Stomach (tissue), 8 donors: ENCODE measurements at regions not wholly inside any gene's neighbourhood (a gene's known extent, or its start where the extent isn't known, plus 50 kb on each side); places are given as distances from the start of the nearest gene placed in this dataset.
"Not testable (repeated sequence)": the region's sequence is repeated elsewhere in the genome, so short reads cannot be mapped to it uniquely, and the experiment has no call there.

Experiments
- DNase-seq, 2 donors: peaks; one replicate each; pipeline versions ENCODE4 v3.0.0 to v3.0.0-alpha.2; 2013 to 2019
- H3K27ac ChIP-seq, 5 donors: fragments of 200-600 bp in 4 of 5; sonication (generic) in 4 of 5; one replicate each; pipeline ENCODE4 v1.5.1; 2013 to 2019; ENCODE audit warnings: mild to moderate bottlenecking in 1 of 5, moderate library complexity in 1 of 5
- H3K27me3 ChIP-seq, 3 donors: fragments of 200-600 bp; sonication (generic); one replicate each; pipeline ENCODE4 v1.5.1; 2017 to 2019; ENCODE audit warnings: mixed run types in 1 of 3
- H3K36me3 ChIP-seq, 4 donors: fragments of 200-600 bp; sonication (generic); 1 replicate in 3 of 4; 2 replicates in 1 of 4; pipeline ENCODE4 v1.5.1; 2016 to 2019
- H3K4me1 ChIP-seq, 4 donors: fragments of 200-600 bp; sonication (generic); one replicate each; pipeline ENCODE4 v1.5.1; 2016 to 2019
- H3K4me3 ChIP-seq, 4 donors: fragments of 200-600 bp; sonication (generic) in 3 of 4; one replicate each; pipeline ENCODE4 v1.5.1; 2016 to 2019; ENCODE audit warnings: mild to moderate bottlenecking in 1 of 4
- H3K9me3 ChIP-seq, 4 donors: fragments of 200-600 bp; sonication (generic); one replicate each; pipeline ENCODE4 v1.5.1; 2016 to 2019
- EP300 ChIP-seq: sonication (generic); formaldehyde crosslinking; IDR thresholded peaks from one replicate; pipeline ENCODE4 v1.6.1; 2017; ENCODE audit warnings: antibody characterized with exemption
- POLR2A ChIP-seq, 4 donors: fragments of 450-650 bp; IDR thresholded peaks; one replicate each; pipeline ENCODE4 v1.6.1; 2016; ENCODE audit warnings: antibody characterized with exemption in 4 of 4, control low read depth in 2 of 4, mild to moderate bottlenecking in 1 of 4, moderate library complexity in 1 of 4
- POLR2AphosphoS5 ChIP-seq, 3 donors: sonication (generic); formaldehyde crosslinking; IDR thresholded peaks; one replicate each; pipeline ENCODE4 v1.6.1; 2016; ENCODE audit warnings: antibody characterized with exemption in 3 of 3
- WGBS, 5 donors: extraction: QIAGEN DNeasy Blood & Tissue Kit in 3 of 5; methylation state at CpG; one replicate each; pipeline versions ENCODE4 v1.1.5 to v1.1.7; 2013 to 2018; 5-methylcytosine and 5-hydroxymethylcytosine counted together
- intact Hi-C: fragments of 100-400 bp; cut with DNase I; formaldehyde crosslinking; loops from one replicate; pipeline ENCODE4 v1.15.1; 2023; ENCODE audit warnings: low total_unique reads
- TF ChIP-seq, protein P1 (sequence below), 7 experiments: fragments of 450-650 bp in 4 of 7; fragments of 200-600 bp in 3 of 7; sonication (generic) in 3 of 7; IDR thresholded peaks; one replicate each; pipeline ENCODE4 v1.5.1; 2016 to 2019; ENCODE audit warnings: antibody characterized with exemption in 7 of 7, control low read depth in 2 of 7, mild to moderate bottlenecking in 1 of 7
- donor health status: healthy with polysubstance abuse.
- donor health status: Bipolar disorder and iron deficiency.
- donor health status: healthy.

DNA sequence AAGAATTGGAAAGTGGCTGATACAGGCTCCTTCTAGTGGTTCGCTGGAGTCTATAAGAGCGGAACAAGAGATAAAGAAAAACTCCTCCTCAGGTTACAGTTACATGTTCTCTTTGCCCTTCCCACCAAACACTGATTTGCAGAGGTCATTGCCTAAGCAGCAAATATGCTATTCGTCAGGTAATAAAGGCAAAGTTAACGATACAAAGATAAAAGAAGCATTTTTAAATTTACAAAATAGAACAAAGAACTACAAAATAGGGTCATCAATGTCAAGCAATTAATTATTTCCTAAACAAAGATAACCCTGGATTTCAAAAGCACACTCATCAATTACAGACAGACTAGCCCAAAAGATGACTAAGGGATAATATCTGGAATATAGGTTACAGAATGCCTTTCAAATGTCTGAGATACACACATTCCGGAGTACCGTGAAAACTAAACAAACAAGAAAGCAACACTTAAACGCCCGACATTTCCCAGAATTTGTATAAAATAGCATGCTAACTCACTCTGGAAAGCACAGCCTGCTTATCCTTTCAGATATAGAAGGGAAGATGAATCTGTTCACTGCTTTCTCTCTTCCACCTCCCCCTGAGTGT, 186.4 kb downstream of the MREG start:
- H3K9me3 ChIP-seq, result no peaks in the 10 kb centered on the region
- H3K27me3 ChIP-seq, result no peaks in the 10 kb centered on the region
- no peak overlapping the region for H3K4me3 ChIP-seq
- peaks cover 0 to 31% (median 11%) of the 10 kb centered on the region in 4 donors for H3K4me1 ChIP-seq
- TF ChIP-seq, protein P1, sequence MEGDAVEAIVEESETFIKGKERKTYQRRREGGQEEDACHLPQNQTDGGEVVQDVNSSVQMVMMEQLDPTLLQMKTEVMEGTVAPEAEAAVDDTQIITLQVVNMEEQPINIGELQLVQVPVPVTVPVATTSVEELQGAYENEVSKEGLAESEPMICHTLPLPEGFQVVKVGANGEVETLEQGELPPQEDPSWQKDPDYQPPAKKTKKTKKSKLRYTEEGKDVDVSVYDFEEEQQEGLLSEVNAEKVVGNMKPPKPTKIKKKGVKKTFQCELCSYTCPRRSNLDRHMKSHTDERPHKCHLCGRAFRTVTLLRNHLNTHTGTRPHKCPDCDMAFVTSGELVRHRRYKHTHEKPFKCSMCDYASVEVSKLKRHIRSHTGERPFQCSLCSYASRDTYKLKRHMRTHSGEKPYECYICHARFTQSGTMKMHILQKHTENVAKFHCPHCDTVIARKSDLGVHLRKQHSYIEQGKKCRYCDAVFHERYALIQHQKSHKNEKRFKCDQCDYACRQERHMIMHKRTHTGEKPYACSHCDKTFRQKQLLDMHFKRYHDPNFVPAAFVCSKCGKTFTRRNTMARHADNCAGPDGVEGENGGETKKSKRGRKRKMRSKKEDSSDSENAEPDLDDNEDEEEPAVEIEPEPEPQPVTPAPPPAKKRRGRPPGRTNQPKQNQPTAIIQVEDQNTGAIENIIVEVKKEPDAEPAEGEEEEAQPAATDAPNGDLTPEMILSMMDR (IDR thresholded peaks at IDR 0.05), result no peak
- TF ChIP-seq POLR2A (IDR thresholded peaks at IDR 0.05) (no peak), EP300 (no peak), POLR2AphosphoS5 (IDR thresholded peaks at IDR 0.05) (no peak)
- 31 to 44% (median 36%) methylated on average over 8 of the region's 8 CpGs for WGBS, 5 donors
- intact Hi-C loops, result no loop called here
- DNase-seq, result peak in 1 of 2 donors; percentile 33
- H3K27ac ChIP-seq, result no peak overlapping the region
- H3K36me3 ChIP-seq, result no peaks in the 10 kb centered on the region

DNA sequence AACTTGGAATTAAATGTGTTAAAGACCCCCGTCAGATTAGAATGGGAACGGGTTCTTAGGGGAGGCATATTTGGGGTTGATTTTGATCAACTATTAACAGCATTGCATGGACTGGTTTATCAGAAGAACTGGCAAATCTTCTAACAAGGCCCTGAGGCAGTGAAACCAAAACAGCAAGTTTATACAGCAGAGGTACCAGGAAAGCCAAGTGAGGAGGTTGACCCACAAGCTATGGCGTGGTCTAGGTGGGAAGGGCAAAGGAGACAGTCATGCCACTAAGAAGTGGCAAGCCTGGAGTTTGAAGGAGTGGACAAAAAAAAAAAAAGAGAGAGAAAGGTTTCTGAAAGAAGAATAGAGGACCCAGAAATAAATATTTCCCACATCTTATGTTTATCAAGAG, 187.0 kb downstream of the MREG start:
- Histone ChIP-seq H3K27ac (no peak overlapping the region), H3K27me3 (no peaks in the 10 kb centered on the region), H3K9me3 (peaks cover 0 to 3% (median under 1%) of the 10 kb centered on the region in 4 donors), H3K4me1 (peaks cover 0 to 26% (median 6%) of the 10 kb centered on the region in 4 donors), H3K36me3 (no peaks in the 10 kb centered on the region), H3K4me3 (no peak overlapping the region)
- WGBS, 5 donors, result 41 to 50% (median 49%) methylated on average over 3 of the region's 3 CpGs
- intact Hi-C loops, result no loop called here
- DNase-seq, result no peak
- TF ChIP-seq POLR2AphosphoS5 (IDR thresholded peaks at IDR 0.05) (no peak), EP300 (no peak), POLR2A (IDR thresholded peaks at IDR 0.05) (no peak)
- TF ChIP-seq, protein P1 (IDR thresholded peaks at IDR 0.05), result no peak

DNA sequence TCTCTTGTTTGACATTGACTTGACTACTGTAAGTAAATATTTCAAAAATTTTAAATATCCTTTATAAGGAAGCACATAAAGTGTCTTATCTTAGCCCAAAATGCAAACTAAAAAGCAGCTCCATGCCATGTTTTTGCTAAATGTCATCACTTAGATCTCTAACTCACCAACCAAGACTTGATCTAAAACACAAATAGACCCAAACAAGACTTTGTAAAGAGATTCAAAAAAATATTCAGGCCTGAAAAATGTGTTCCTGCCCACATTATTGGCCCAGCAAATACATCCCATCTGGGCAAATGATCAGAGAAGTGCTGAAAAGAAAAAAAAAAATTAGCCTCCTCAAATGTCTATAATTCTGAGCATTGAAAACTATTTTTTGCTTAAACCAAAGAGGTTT, 187.6 kb downstream of the MREG start:
- Histone ChIP-seq H3K9me3 (peaks cover 0 to 9% (median 2%) of the 10 kb centered on the region in 4 donors), H3K27ac (no peak overlapping the region), H3K4me3 (no peak overlapping the region), H3K27me3 (no peaks in the 10 kb centered on the region), H3K4me1 (peaks cover 0 to 19% (median 3%) of the 10 kb centered on the region in 4 donors), H3K36me3 (no peaks in the 10 kb centered on the region)
- TF ChIP-seq POLR2A (IDR thresholded peaks at IDR 0.05), result no peak
- intact Hi-C loops, result no loop called here
- no peak for DNase-seq

DNA sequence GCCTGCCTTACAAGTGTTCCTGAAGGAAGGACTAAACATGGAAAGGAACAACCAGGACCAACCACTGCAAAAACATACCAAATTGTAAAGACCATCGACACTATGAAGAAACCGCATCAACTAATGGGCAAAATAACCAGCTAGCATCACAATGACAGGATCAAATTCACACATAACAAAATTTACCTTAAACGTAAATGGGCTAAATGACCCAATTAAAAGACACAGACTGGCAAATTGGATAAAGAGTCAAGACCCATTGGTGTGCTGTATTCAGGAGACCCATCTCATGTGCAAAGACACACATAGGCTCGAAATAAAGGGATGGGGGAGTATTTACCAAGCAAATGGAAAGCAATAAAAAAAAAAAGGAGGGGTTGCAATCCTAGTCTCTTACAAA, 192.1 kb downstream of the MREG start:
- H3K4me1 ChIP-seq, intact Hi-C loops, H3K4me3 ChIP-seq, H3K27me3 ChIP-seq, H3K27ac ChIP-seq, H3K36me3 ChIP-seq, DNase-seq: not testable (repeated sequence)
- WGBS, 5 donors, result 83 to 93% (median 88%) methylated on average over 4 of the region's 4 CpGs
- peaks cover 0 to 18% (median 6%) of the 10 kb centered on the region in 4 donors for H3K9me3 ChIP-seq

DNA sequence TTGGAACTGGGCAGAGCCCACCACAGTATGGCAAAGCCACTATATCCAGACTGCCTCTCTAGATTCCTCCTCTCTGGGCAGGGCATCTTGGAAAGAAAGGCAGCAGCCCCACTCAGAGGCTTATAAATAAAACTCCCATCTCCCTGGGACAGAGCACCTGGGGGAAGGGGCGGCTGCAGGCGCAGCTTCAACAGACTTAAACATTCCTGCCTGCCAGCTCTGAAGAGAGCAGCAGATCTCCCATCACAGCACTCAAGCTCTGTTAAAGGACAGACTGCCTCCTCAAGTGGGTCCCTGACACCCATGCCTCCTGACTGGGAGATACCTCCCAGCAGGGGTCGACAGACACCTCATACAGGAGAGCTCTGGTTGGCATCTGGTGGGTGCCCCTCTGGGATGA, 193.6 kb downstream of the MREG start:
- peaks cover 0 to 18% (median 6%) of the 10 kb centered on the region in 4 donors for H3K9me3 ChIP-seq
- H3K27ac ChIP-seq, intact Hi-C loops, H3K27me3 ChIP-seq, H3K36me3 ChIP-seq, H3K4me1 ChIP-seq, DNase-seq, H3K4me3 ChIP-seq: not testable (repeated sequence)
- WGBS, 5 donors, result 79 to 96% (median 93%) methylated on average over 3 of the region's 3 CpGs

DNA sequence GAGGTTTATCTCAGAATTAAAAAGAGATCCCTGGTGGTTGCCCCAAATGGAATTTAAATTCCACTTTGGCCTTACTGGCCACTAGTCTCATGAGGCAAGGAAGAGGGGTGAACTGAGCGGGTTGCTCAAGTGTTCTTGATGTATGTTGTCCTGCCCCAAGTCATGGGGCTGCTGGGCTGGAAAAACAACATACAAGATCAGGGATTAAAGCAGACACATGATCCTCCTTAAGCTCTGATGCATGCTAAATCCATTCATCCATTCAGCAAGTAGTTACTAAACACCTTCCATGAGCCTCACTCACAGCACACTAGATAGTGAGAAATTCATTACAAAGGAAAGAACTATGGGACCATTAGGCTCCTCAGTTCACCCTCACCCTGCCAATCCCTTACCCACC, 196.3 kb downstream of the MREG start:
- DNase-seq, result no peak
- no peaks in the 10 kb centered on the region for H3K36me3 ChIP-seq
- WGBS, 5 donors, result 90 to 100% (median 96%) methylated on average over 1 of the region's 1 CpG
- H3K27me3 ChIP-seq, result no peaks in the 10 kb centered on the region
- peaks cover 0 to 18% (median 6%) of the 10 kb centered on the region in 4 donors for H3K9me3 ChIP-seq
- TF ChIP-seq POLR2A (IDR thresholded peaks at IDR 0.05), result no peak
- TF ChIP-seq, protein P1 (IDR thresholded peaks at IDR 0.05), result no peak
- TF ChIP-seq EP300, result no peak
- no peak for TF ChIP-seq POLR2AphosphoS5 (IDR thresholded peaks at IDR 0.05)
- no peak overlapping the region for H3K4me3 ChIP-seq
- intact Hi-C loops, result no loop called here
- peaks cover 0 to 3% (median 0%) of the 10 kb centered on the region in 4 donors for H3K4me1 ChIP-seq
- H3K27ac ChIP-seq, result no peak overlapping the region
